ENCODE measurements at regions not wholly inside any gene's neighbourhood (a gene's known extent, or its start where the extent isn't known, plus 50 kb on each side); places are given as distances from the start of the nearest gene placed in this dataset.

GRCh38 chr5:89106480-89106879 is 223.5 kb upstream of the MEF2C start:
- Mint-ChIP-seq H3K27ac (ENCODE audit: unreplicated experiment) (no peak overlapping the region), H3K4me1 (ENCODE audit: low read depth, unreplicated experiment) (peaks cover 33% of the 10 kb centered on the region), H3K36me3 (ENCODE audit: low read depth, unreplicated experiment) (no peaks in the 10 kb centered on the region), H3K4me3 (ENCODE audit: unreplicated experiment) (no peak overlapping the region), H3K9me3 (ENCODE audit: unreplicated experiment) (no peaks in the 10 kb centered on the region), H3K27me3 (ENCODE audit: low read depth, unreplicated experiment) (no peaks in the 10 kb centered on the region)
- Histone ChIP-seq H3K79me2 (ENCODE audit: insufficient read depth, low read length) (no peaks in the 10 kb centered on the region), H4K20me1 (ENCODE audit: insufficient read depth, low read length) (no peaks in the 10 kb centered on the region), H3K4me2 (ENCODE audit: low read length) (no peak overlapping the region), H3K27ac (ENCODE audit: low read depth, low read length) (no peak overlapping the region), H2AFZ (ENCODE audit: low read depth, low read length) (no peak overlapping the region), H3K36me3 (ENCODE audit: insufficient read depth, low read length) (no peaks in the 10 kb centered on the region), H3K9ac (ENCODE audit: low read length) (no peak overlapping the region), H3K9me3 (ENCODE audit: insufficient read depth, low read depth, low read length) (no peaks in the 10 kb centered on the region), H3K4me1 (ENCODE audit: insufficient read depth, low read length) (no peaks in the 10 kb centered on the region), H3K4me3 (ENCODE audit: insufficient read depth, low read depth, low read length) (no peak overlapping the region), H3K27me3 (ENCODE audit: insufficient read depth, low read length) (no peaks in the 10 kb centered on the region)
- no peak for FAIRE-seq
- no peak for TF ChIP-seq CTCF (IDR thresholded peaks at IDR 0.05; ENCODE audit: insufficient read depth, low read depth, low read length)
- TF ChIP-seq EZH2 (IDR thresholded peaks at IDR 0.05; ENCODE audit: insufficient read depth, low read length), result no peak
- DNase-seq (ENCODE audit: low read depth), result no peak

- no peak for FAIRE-seq
- H3K27me3 Mint-ChIP-seq (ENCODE audit: low read depth, unreplicated experiment), result no peaks in the 10 kb centered on the region
- Histone ChIP-seq H3K27ac (ENCODE audit: low read depth, low read length) (no peak overlapping the region), H4K20me1 (ENCODE audit: insufficient read depth, low read length) (no peaks in the 10 kb centered on the region), H3K9ac (ENCODE audit: low read length) (no peak overlapping the region), H3K36me3 (ENCODE audit: insufficient read depth, low read length) (no peaks in the 10 kb centered on the region), H3K9me3 (ENCODE audit: insufficient read depth, low read depth, low read length) (no peaks in the 10 kb centered on the region), H3K4me2 (ENCODE audit: low read length) (no peak overlapping the region), H3K4me1 (ENCODE audit: insufficient read depth, low read length) (no peaks in the 10 kb centered on the region), H3K79me2 (ENCODE audit: insufficient read depth, low read length) (no peaks in the 10 kb centered on the region), H2AFZ (ENCODE audit: low read depth, low read length) (no peak overlapping the region), H3K4me3 (ENCODE audit: insufficient read depth, low read depth, low read length) (no peak overlapping the region), H3K27me3 (ENCODE audit: insufficient read depth, low read length) (no peaks in the 10 kb centered on the region)
- peak overlapping the region; percentile 34 for H3K27ac Mint-ChIP-seq (ENCODE audit: unreplicated experiment)
- H3K9me3 Mint-ChIP-seq (ENCODE audit: unreplicated experiment), result no peaks in the 10 kb centered on the region
- TF ChIP-seq EZH2 (IDR thresholded peaks at IDR 0.05; ENCODE audit: insufficient read depth, low read length) (no peak), CTCF (IDR thresholded peaks at IDR 0.05; ENCODE audit: insufficient read depth, low read depth, low read length) (no peak)
- DNase-seq (ENCODE audit: low read depth), result peak; percentile 38
- H3K4me1 Mint-ChIP-seq (ENCODE audit: low read depth, unreplicated experiment), result peaks cover 28% of the 10 kb centered on the region
- H3K4me3 Mint-ChIP-seq (ENCODE audit: unreplicated experiment), result no peak overlapping the region
- H3K36me3 Mint-ChIP-seq (ENCODE audit: low read depth, unreplicated experiment), result no peaks in the 10 kb centered on the region
Measured at GRCh38 chr5:89105836-89106235, 222.9 kb upstream of the MEF2C start.

GRCh38 chr5:89105171-89105695 is 222.2 kb upstream of the MEF2C start:
- H3K27ac ChIP-seq (ENCODE audit: low read depth, low read length), result no peak overlapping the region
- no peak overlapping the region for H2AFZ ChIP-seq (ENCODE audit: low read depth, low read length)
- H3K9ac ChIP-seq (ENCODE audit: low read length), result no peak overlapping the region
- no peak overlapping the region for H3K4me2 ChIP-seq (ENCODE audit: low read length)
- no peaks in the 10 kb centered on the region for H3K79me2 ChIP-seq (ENCODE audit: insufficient read depth, low read length)
- no peaks in the 10 kb centered on the region for H3K9me3 Mint-ChIP-seq (ENCODE audit: unreplicated experiment)
- H3K36me3 ChIP-seq (ENCODE audit: insufficient read depth, low read length), result no peaks in the 10 kb centered on the region
- H3K4me3 Mint-ChIP-seq (ENCODE audit: unreplicated experiment), result no peak overlapping the region
- H3K27me3 ChIP-seq (ENCODE audit: insufficient read depth, low read length), result no peaks in the 10 kb centered on the region
- H3K4me1 ChIP-seq (ENCODE audit: insufficient read depth, low read length), result no peaks in the 10 kb centered on the region
- H3K9me3 ChIP-seq (ENCODE audit: insufficient read depth, low read depth, low read length), result no peaks in the 10 kb centered on the region
- no peaks in the 10 kb centered on the region for H3K27me3 Mint-ChIP-seq (ENCODE audit: low read depth, unreplicated experiment)
- no peaks in the 10 kb centered on the region for H3K36me3 Mint-ChIP-seq (ENCODE audit: low read depth, unreplicated experiment)
- peak overlapping the region; percentile 34 for H3K27ac Mint-ChIP-seq (ENCODE audit: unreplicated experiment)
- DNase-seq (ENCODE audit: low read depth), result peak; percentile 26
- peaks cover 30% of the 10 kb centered on the region for H3K4me1 Mint-ChIP-seq (ENCODE audit: low read depth, unreplicated experiment)
- TF ChIP-seq CTCF (IDR thresholded peaks at IDR 0.05; ENCODE audit: insufficient read depth, low read depth, low read length), result no peak
- no peak for TF ChIP-seq EZH2 (IDR thresholded peaks at IDR 0.05; ENCODE audit: insufficient read depth, low read length)
- H3K4me3 ChIP-seq (ENCODE audit: insufficient read depth, low read depth, low read length), result no peak overlapping the region
- no peaks in the 10 kb centered on the region for H4K20me1 ChIP-seq (ENCODE audit: insufficient read depth, low read length)
- FAIRE-seq, result no peak
